GM12878 (cell line): ENCODE measurements at regions not wholly inside any gene's neighbourhood (a gene's known extent, or its start where the extent isn't known, plus 50 kb on each side); places are given as distances from the start of the nearest gene placed in this dataset.
A peak's percentile ranks its signal among the peaks of the same experiment; 100 is the strongest.

Experiments
- ATAC-seq: fragments of 200-7000 bp; cut with Tn5 transposase; 3 replicates; pipeline ENCODE4 v1.9.1; 2020; ENCODE audit warnings: mild to moderate bottlenecking, moderate library complexity
- BruUV-seq: library from RNA; stranded (reverse); fragments of 400-500 nt; replicated peaks from 2 replicates; lab custom pipeline; 2021; lab: Mats Ljungman, UMichigan
- CTCF ChIA-PET: fragments of 300-600 bp; sonication (Branson Sonifier 250); formaldehyde crosslinking; extraction: SDS; loops from one replicate; lab custom pipeline; 2021; ENCODE audit warnings: inconsistent platforms; lab: Yijun Ruan, JAX
- POLR2A ChIA-PET: fragments of 350-600 bp; formaldehyde crosslinking; extraction: SDS; loops from one replicate; lab custom pipeline; 2021; ENCODE audit warnings: inconsistent platforms; lab: Charles Lee
- RAD21 ChIA-PET: fragments of 300-600 bp; sonication (Branson Sonifier 250); formaldehyde crosslinking; loops from one replicate; lab custom pipeline; 2023; ENCODE audit warnings: antibody characterized with exemption; ENCODE audit not compliant: unreplicated experiment; lab: Charles Lee
- SMC1A ChIA-PET: fragments of 300-600 bp; sonication (Branson Sonifier 250); formaldehyde crosslinking; loops from one replicate; lab custom pipeline; 2023; ENCODE audit not compliant: unreplicated experiment, uncharacterized antibody; lab: Charles Lee
- DNase-seq: peaks from one replicate; pipeline ENCODE4 v3.0.0-alpha.2; 2011; ENCODE audit warnings: low read depth, low spot score
- FAIRE-seq: peaks from 3 replicates; lab custom pipeline; 2011; peaks lifted over from hg19 to GRCh38; lab: Jason Lieb, UNC
- H2AFZ ChIP-seq: 2 replicates; pipeline ENCODE4 v1.6.0; 2011; ENCODE audit warnings: low read depth, low read length, control low read depth; ENCODE audit not compliant: control insufficient read depth
- H3K27ac ChIP-seq: 2 replicates; pipeline ENCODE4 v1.5.1; 2011; ENCODE audit warnings: control low read depth; ENCODE audit not compliant: control insufficient read depth, insufficient read depth
- H3K27me3 ChIP-seq, 2 experiments: replicated peaks in 1 of 2; 2 replicates each; pipeline versions ENCODE4 v1.6.0 to v1.6.1; 2011; ENCODE audit warnings: low read length in 1 of 2; ENCODE audit not compliant: control insufficient read depth in 2 of 2, insufficient read depth in 2 of 2
- H3K36me3 ChIP-seq, 2 experiments: 2 replicates each; pipeline ENCODE4 v1.5.1; 2011; ENCODE audit warnings: low read length in 1 of 2; ENCODE audit not compliant: control insufficient read depth in 2 of 2, insufficient read depth in 2 of 2
- H3K4me1 ChIP-seq: 2 replicates; pipeline ENCODE4 v1.6.1; 2011; ENCODE audit warnings: mild to moderate bottlenecking, low read length, moderate library complexity, mixed read lengths; ENCODE audit not compliant: control insufficient read depth, insufficient read depth
- H3K4me2 ChIP-seq: 2 replicates; pipeline ENCODE4 v1.6.0; 2011; ENCODE audit warnings: control low read depth; ENCODE audit not compliant: control insufficient read depth, insufficient read depth
- H3K4me3 ChIP-seq: fragments of 200-600 bp; sonication (generic); 2 replicates; pipeline ENCODE4 v1.5.1; 2016
- H3K79me2 ChIP-seq: 2 replicates; pipeline ENCODE4 v1.6.0; 2011; ENCODE audit warnings: low read length; ENCODE audit not compliant: control insufficient read depth, insufficient read depth
- H3K9ac ChIP-seq: 2 replicates; pipeline ENCODE4 v1.8.0; 2011; ENCODE audit warnings: low read length, control low read depth, mixed read lengths; ENCODE audit not compliant: control insufficient read depth, insufficient read depth
- H3K9me3 ChIP-seq: replicated peaks from 3 replicates; pipeline ENCODE4 v1.5.1; 2011; ENCODE audit warnings: mild to moderate bottlenecking, low read length; ENCODE audit not compliant: control insufficient read depth, insufficient read depth
- H4K20me1 ChIP-seq: 2 replicates; pipeline ENCODE4 v1.6.0; 2011; ENCODE audit not compliant: control insufficient read depth, insufficient read depth
- KAT2A ChIP-seq: conservative IDR thresholded peaks from 2 replicates; pipeline ENCODE4 v1.6.1; 2011; ENCODE audit warnings: low read depth, low read length; ENCODE audit not compliant: control insufficient read depth
- RFX5 ChIP-seq: IDR thresholded peaks from 2 replicates; pipeline ENCODE4 v1.6.1; 2011; ENCODE audit warnings: low read depth, low read length, improper control_type of control experiment
- SPI1 ChIP-seq: IDR thresholded peaks from 2 replicates; pipeline ENCODE4 v1.6.1; 2011; ENCODE audit warnings: low read depth, mild to moderate bottlenecking, low read length, moderate library complexity, borderline replicate concordance; ENCODE audit not compliant: insufficient read depth
- ZNF24 ChIP-seq: fragments of 450-650 bp; IDR thresholded peaks from 2 replicates; pipeline ENCODE4 v1.6.1; 2017; ENCODE audit warnings: antibody characterized with exemption, mild to moderate bottlenecking
- whole genome bisulfite sequencing: methylation state at CpG from one replicate; pipeline ENCODE4 v1.1.6; 2016; ENCODE audit warnings: low lambda C conversion rate; ENCODE audit not compliant: insufficient replicate concordance, insufficient coverage; ENCODE audit errors: missing lambda C conversion rate; 5-methylcytosine and 5-hydroxymethylcytosine counted together
- in situ Hi-C: fragments of 300-500 bp; cut with MboI; formaldehyde crosslinking; loops from 9 replicates; pipeline ENCODE4 v1.14.3; 2018; ENCODE audit warnings: mixed read lengths
- intact Hi-C: fragments of 100-400 bp; cut with micrococcal nuclease; formaldehyde crosslinking; loops from one replicate; pipeline ENCODE4 v1.14.2; 2022; ENCODE audit not compliant: unreplicated experiment
- TF ChIP-seq, protein P1 (sequence below): fragments of 450-650 bp; IDR thresholded peaks from 2 replicates; pipeline ENCODE4 v1.6.1; 2017; ENCODE audit warnings: mild to moderate bottlenecking, moderate library complexity
- TF ChIP-seq, protein P2 (sequence below), 3 experiments: IDR thresholded peaks in 2 of 3; conservative IDR thresholded peaks in 1 of 3; 2 replicates each; pipeline ENCODE4 v1.5.1; 2011; ENCODE audit warnings: low read depth in 3 of 3, low read length in 3 of 3, mild to moderate bottlenecking in 3 of 3, control low read depth in 2 of 3, moderate library complexity in 2 of 3, inconsistent platforms in 1 of 3, mixed read lengths in 1 of 3; ENCODE audit not compliant: control insufficient read depth in 2 of 3, insufficient read depth in 1 of 3; ENCODE audit errors: extremely low read depth in 1 of 3

DNA sequence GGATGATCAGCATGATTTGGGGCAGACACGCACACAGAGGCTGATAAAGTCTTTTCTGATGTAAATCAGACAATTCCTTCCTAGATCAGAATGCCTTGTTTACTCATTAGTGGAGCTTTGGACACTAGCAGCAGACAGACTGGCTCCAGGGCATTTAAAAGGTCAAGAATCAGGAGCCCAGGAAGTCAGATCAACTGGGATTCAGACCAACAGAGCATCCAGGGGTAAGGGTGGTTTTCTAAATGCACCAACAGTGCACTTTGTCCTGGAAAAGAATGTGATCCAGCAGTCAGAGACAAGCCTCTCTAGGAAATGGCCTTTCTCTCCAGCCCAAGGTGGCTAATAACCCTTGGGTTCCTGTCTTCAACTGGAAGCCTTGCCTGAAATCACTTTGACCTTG, 405.3 kb downstream of the MED13L start:
- in situ Hi-C loops = no loop called here
- intact Hi-C loops = no loop called here
- ChIA-PET RAD21 (no interaction called here), CTCF (interaction anchor here (0.6 kb wide), 1 partner anchor 79 kb away, joined by 3 read pairs; no protein-coding TSS in a partner anchor), SMC1A (no interaction called here)
- 58% methylated on average over 1 of the region's 1 CpG for WGBS
- Histone ChIP-seq H4K20me1 (no peaks in the 10 kb centered on the region), H3K4me3 (no peak overlapping the region), H3K27ac (no peak overlapping the region), H3K27me3 (no peaks in the 10 kb centered on the region; a peak in 1 of 4 replicates), H3K4me2 (no peak overlapping the region)
- FAIRE-seq = no peak
- TF ChIP-seq RFX5 (no peak), ZNF24 (no peak)
- TF ChIP-seq, protein P1, sequence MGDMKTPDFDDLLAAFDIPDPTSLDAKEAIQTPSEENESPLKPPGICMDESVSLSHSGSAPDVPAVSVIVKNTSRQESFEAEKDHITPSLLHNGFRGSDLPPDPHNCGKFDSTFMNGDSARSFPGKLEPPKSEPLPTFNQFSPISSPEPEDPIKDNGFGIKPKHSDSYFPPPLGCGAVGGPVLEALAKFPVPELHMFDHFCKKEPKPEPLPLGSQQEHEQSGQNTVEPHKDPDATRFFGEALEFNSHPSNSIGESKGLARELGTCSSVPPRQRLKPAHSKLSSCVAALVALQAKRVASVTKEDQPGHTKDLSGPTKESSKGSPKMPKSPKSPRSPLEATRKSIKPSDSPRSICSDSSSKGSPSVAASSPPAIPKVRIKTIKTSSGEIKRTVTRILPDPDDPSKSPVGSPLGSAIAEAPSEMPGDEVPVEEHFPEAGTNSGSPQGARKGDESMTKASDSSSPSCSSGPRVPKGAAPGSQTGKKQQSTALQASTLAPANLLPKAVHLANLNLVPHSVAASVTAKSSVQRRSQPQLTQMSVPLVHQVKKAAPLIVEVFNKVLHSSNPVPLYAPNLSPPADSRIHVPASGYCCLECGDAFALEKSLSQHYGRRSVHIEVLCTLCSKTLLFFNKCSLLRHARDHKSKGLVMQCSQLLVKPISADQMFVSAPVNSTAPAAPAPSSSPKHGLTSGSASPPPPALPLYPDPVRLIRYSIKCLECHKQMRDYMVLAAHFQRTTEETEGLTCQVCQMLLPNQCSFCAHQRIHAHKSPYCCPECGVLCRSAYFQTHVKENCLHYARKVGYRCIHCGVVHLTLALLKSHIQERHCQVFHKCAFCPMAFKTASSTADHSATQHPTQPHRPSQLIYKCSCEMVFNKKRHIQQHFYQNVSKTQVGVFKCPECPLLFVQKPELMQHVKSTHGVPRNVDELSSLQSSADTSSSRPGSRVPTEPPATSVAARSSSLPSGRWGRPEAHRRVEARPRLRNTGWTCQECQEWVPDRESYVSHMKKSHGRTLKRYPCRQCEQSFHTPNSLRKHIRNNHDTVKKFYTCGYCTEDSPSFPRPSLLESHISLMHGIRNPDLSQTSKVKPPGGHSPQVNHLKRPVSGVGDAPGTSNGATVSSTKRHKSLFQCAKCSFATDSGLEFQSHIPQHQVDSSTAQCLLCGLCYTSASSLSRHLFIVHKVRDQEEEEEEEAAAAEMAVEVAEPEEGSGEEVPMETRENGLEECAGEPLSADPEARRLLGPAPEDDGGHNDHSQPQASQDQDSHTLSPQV = no peak
- TF ChIP-seq, all 136 proteins: peak for 0
- Histone ChIP-seq H2AFZ (no peak overlapping the region), H3K9me3 (no peaks in the 10 kb centered on the region), H3K36me3 (no peaks in the 10 kb centered on the region), H3K79me2 (no peaks in the 10 kb centered on the region), H3K9ac (no peak overlapping the region), H3K4me1 (no peaks in the 10 kb centered on the region)
- BruUV-seq = no TSS peak
- ATAC-seq (no peak), DNase-seq (no peak)
- POLR2A ChIA-PET = no interaction called here

DNA sequence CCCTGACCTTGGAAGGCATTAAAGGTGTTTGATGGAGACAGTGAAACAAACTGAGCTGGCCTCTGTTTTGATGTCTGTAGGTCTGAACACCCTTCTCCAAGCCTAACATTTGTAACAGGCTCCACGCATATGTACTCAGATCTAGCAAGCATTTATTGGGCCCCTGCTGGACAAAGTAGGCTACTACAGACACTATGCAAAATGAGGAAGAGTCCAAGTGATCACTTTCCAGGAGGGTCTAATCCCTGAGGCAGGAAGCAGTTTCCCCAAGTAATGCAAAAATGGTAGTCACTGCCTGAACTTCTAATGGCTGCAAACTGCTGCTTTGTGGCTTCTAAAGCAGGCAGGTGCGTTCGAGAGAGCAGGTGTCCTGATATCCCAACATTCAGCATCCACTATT, 405.8 kb downstream of the MED13L start:
- no peak overlapping the region for H2AFZ ChIP-seq
- in situ Hi-C loops = no loop called here
- SMC1A ChIA-PET = no interaction called here

More for the DNA sequence above, 405.8 kb downstream of the MED13L start:
- intact Hi-C loops = no loop called here
- ChIA-PET POLR2A (no interaction called here), RAD21 (no interaction called here), CTCF (interaction anchor here (1.0 kb wide), 1 partner anchor 15 kb away, joined by 4 read pairs; no protein-coding TSS in a partner anchor)
- no peak overlapping the region for H3K9ac ChIP-seq
- BruUV-seq = no TSS peak
- H4K20me1 ChIP-seq = no peaks in the 10 kb centered on the region
- no peaks in the 10 kb centered on the region; a peak in 1 of 4 replicates for H3K27me3 ChIP-seq
- DNase-seq = no peak
- TF ChIP-seq KAT2A (no peak), SPI1 (0 out of 2 replicates have a peak, but pooled peaks have one; percentile 21)
- TF ChIP-seq, protein P2, sequence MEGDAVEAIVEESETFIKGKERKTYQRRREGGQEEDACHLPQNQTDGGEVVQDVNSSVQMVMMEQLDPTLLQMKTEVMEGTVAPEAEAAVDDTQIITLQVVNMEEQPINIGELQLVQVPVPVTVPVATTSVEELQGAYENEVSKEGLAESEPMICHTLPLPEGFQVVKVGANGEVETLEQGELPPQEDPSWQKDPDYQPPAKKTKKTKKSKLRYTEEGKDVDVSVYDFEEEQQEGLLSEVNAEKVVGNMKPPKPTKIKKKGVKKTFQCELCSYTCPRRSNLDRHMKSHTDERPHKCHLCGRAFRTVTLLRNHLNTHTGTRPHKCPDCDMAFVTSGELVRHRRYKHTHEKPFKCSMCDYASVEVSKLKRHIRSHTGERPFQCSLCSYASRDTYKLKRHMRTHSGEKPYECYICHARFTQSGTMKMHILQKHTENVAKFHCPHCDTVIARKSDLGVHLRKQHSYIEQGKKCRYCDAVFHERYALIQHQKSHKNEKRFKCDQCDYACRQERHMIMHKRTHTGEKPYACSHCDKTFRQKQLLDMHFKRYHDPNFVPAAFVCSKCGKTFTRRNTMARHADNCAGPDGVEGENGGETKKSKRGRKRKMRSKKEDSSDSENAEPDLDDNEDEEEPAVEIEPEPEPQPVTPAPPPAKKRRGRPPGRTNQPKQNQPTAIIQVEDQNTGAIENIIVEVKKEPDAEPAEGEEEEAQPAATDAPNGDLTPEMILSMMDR (IDR thresholded peaks at IDR 0.05 in 2 of 3, conservative IDR thresholded peaks at IDR 0.05 in 1 of 3; ENCODE audit: control insufficient read depth in 2 of 3, extremely low read depth in 1 of 3, insufficient read depth in 1 of 3, low read depth in 3 of 3, low read length in 3 of 3) = peak; percentile 34 to 62 (median 61)
- H3K9me3 ChIP-seq = no peaks in the 10 kb centered on the region
- no peaks in the 10 kb centered on the region for H3K79me2 ChIP-seq
- no peak for FAIRE-seq
- H3K36me3 ChIP-seq = no peaks in the 10 kb centered on the region
- peak; percentile 84 for ATAC-seq
- no peak overlapping the region for H3K27ac ChIP-seq
- no peaks in the 10 kb centered on the region for H3K4me1 ChIP-seq
- no peak overlapping the region for H3K4me3 ChIP-seq
- no peak overlapping the region for H3K4me2 ChIP-seq
- 6% methylated on average over 3 of the region's 3 CpGs for WGBS
